ENCODE measurements at regions not wholly inside any gene's neighbourhood (a gene's known extent, or its start where the extent isn't known, plus 50 kb on each side); places are given as distances from the start of the nearest gene placed in this dataset.

DNA sequence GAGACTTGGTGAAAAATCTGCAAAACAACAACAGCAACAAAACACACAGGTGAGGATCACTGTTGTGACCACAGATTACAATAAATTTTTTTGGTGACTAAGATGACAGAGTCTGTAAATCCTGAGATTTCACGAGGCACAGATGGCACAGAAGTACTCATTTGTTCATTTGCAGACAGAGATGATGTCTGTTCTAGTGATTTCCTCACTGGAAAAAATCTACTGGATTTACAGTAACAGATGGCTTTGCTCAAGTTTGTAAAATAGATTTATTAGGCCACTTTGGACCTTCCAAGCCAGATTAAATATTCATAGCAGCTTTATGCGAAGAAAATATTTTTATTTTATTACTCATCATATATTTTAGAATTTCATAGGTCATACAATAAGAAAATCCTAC is 113.5 kb upstream of the IL6 start:
- no peak for DNase-seq (ENCODE audit: low read depth, low spot score)
- H3K4me3 ChIP-seq (ENCODE audit: low read depth, low read length): no peak overlapping the region
- CTCF ChIA-PET: interaction anchor here (0.6 to 0.8 kb wide), 2 partner anchors 36 to 442 kb away, joined by 3 to 4 read pairs; no protein-coding TSS in a partner anchor
- TF ChIP-seq, protein P1, sequence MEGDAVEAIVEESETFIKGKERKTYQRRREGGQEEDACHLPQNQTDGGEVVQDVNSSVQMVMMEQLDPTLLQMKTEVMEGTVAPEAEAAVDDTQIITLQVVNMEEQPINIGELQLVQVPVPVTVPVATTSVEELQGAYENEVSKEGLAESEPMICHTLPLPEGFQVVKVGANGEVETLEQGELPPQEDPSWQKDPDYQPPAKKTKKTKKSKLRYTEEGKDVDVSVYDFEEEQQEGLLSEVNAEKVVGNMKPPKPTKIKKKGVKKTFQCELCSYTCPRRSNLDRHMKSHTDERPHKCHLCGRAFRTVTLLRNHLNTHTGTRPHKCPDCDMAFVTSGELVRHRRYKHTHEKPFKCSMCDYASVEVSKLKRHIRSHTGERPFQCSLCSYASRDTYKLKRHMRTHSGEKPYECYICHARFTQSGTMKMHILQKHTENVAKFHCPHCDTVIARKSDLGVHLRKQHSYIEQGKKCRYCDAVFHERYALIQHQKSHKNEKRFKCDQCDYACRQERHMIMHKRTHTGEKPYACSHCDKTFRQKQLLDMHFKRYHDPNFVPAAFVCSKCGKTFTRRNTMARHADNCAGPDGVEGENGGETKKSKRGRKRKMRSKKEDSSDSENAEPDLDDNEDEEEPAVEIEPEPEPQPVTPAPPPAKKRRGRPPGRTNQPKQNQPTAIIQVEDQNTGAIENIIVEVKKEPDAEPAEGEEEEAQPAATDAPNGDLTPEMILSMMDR (IDR thresholded peaks at IDR 0.05; ENCODE audit: insufficient read depth, low read length, missing control alignments): no peak
- POLR2A ChIA-PET: interaction anchor here (1.0 kb wide), 1 partner anchor 49 kb away, joined by 3 read pairs; no protein-coding TSS in a partner anchor

DNA sequence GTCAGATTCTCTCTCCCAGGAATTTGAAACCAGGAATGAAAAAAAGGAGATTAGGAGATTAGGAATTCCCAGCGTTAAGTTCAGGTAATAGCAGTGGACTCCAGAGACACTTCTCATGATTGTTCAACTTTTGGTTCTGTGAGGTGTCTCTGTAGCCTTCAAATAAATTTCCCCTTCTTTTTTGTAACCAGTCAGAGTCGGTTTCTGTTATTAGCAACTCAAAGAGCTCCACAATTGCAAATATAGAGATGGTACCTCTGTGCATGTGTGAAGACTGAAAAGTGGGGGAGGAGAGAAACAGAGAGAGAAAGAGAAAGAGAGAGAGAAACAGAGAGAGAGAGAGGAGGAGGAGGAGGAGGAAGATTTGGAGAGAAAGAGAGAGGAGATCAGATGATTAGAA is 112.8 kb upstream of the STEAP1B start:
- TF ChIP-seq, protein P1 (IDR thresholded peaks at IDR 0.05; ENCODE audit: insufficient read depth, low read length, missing control alignments): no peak
- DNase-seq (ENCODE audit: low read depth, low spot score): no peak
- no peak overlapping the region for H3K4me3 ChIP-seq (ENCODE audit: low read depth, low read length)
- CTCF ChIA-PET: interaction anchor here (0.6 to 0.7 kb wide), 3 partner anchors 24 to 180 kb away, joined by 3 read pairs; no protein-coding TSS in a partner anchor
- POLR2A ChIA-PET: interaction anchor here (1.0 kb wide), 1 partner anchor 48 kb away, joined by 3 read pairs; no protein-coding TSS in a partner anchor

DNA sequence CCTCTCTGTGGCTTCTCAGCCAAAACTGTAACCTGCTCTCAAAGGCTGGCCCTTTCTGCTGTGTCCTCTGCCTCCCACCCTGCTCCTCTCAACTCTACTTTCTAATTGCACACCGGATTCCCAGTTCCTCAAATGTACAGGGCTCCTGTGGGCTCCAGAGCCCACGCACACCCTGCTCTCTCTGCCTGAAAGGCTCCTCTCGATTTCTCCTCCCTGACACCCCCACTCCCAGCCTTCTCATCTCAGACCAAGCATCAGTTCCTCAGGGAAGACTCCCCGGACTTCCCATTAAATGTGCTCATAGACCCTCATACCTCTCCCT is 111.7 kb upstream of the STEAP1B start:
- ChIA-PET POLR2A (no interaction called here), CTCF (interaction anchor here (1.1 to 2.9 kb wide), 2 partner anchors 8 to 26 kb away, joined by 3 to 11 read pairs; no protein-coding TSS in a partner anchor)
- H3K4me3 ChIP-seq (ENCODE audit: low read depth, low read length): no peak overlapping the region
- TF ChIP-seq, protein P1 (IDR thresholded peaks at IDR 0.05; ENCODE audit: insufficient read depth, low read length, missing control alignments): no peak
- DNase-seq (ENCODE audit: low read depth, low spot score): no peak

DNA sequence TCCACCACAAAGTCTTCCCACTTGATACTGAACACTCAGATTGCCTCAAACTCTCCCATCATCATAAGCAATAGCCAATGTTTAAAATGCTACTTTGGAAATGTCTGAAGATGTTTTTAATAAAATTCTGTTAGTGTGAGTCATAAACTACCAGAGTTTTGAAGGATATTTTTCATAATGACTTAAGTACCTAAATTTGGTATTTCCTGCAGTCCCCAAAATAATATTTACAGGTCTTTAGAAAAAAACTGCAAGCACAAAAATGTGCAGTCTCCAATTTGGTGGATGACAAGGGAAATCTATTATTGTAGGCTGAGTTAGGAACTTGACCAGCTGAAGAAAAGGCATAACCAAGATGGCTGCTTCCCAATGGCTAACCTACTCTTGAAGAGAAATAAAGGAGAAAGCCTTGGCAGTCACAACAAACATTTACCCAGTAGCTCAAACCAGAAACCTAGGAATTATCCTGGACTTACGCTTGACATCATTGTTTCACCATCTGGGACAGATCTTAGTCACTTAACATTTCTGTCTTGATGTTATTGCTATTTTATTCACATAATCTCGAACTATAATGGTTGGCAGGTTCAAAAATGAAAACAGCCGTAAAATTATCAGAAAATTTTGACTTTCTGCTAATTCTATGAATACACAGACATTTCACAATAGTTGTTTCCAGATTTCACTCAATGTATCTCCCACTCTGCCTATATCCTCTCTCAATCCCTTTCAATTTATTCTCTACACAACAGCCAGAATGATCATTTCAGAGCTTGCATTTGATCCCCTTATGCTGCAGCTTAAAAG is 111.2 kb upstream of the STEAP1B start:
- ChIA-PET CTCF (interaction anchor here (1.1 to 2.9 kb wide), 4 partner anchors 8 to 51 kb away, joined by 3 to 11 read pairs (median 4); no protein-coding TSS in a partner anchor), POLR2A (no interaction called here)
- DNase-seq (ENCODE audit: low read depth, low spot score): no peak
- H3K4me3 ChIP-seq (ENCODE audit: low read depth, low read length): no peak overlapping the region
- TF ChIP-seq, protein P1 (IDR thresholded peaks at IDR 0.05; ENCODE audit: insufficient read depth, low read length, missing control alignments): no peak

DNA sequence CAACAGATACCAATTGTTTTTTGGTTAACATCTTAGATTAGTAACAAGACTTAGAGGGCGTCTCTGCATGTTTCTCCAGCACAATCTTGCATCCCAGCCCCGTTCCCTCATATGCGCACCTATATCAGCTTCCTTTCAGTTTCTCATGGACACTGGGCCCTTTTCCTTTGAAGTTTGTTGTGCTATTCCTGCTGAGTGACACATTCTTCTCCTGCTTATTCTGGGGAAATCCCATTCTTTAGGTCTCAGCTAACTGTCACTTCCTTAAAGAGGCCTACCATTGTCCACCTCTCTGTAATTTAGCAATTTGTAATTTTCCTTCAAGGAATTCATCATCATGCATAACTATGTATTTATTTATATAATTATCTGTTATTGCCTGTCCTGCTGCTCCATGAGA is 110.3 kb upstream of the STEAP1B start:
- no peak overlapping the region for H3K4me3 ChIP-seq (ENCODE audit: low read depth, low read length)
- TF ChIP-seq, protein P1 (IDR thresholded peaks at IDR 0.05; ENCODE audit: insufficient read depth, low read length, missing control alignments): no peak
- CTCF ChIA-PET: interaction anchor here (1.3 to 2.9 kb wide), 3 partner anchors 24 to 50 kb away, joined by 3 to 11 read pairs (median 4); no protein-coding TSS in a partner anchor
- POLR2A ChIA-PET: no interaction called here
- DNase-seq (ENCODE audit: low read depth, low spot score): no peak

DNA sequence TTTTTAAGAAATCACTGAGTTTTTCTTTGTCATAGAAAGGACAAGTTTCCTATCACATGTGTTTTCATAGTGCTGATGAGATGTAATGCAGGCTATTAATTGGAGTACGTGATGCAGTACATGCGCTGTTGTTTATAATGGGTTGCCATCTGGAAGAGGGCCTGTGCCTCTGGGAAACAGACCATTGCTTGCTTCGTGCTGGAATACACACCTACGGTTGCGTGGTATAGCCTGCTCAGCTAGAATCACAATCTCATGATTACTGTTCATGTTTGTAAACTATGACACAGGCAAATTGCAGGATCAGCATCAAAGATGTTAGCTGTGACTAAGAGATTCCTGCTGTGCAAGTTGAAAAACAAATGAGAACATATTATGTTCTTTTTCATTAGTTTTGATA is 107.2 kb upstream of the STEAP1B start:
- ChIA-PET POLR2A (no interaction called here), CTCF (no interaction called here)
- DNase-seq (ENCODE audit: low read depth, low spot score): no peak
- TF ChIP-seq, protein P1 (IDR thresholded peaks at IDR 0.05; ENCODE audit: insufficient read depth, low read length, missing control alignments): no peak
- no peak overlapping the region for H3K4me3 ChIP-seq (ENCODE audit: low read depth, low read length)
